Neural cell (in vitro differentiated cells): ENCODE measurements at regions not wholly inside any gene's neighbourhood (a gene's known extent, or its start where the extent isn't known, plus 50 kb on each side); places are given as distances from the start of the nearest gene placed in this dataset.

ENCODE experiments used
- EP300 ChIP-seq: fragments of 450-650 bp; conservative IDR thresholded peaks from 2 replicates; pipeline ENCODE4 v1.6.1; 2014; ENCODE audit warnings: antibody characterized with exemption, mild to moderate bottlenecking, moderate library complexity; ENCODE audit not compliant: poor library complexity, severe bottlenecking
- TF ChIP-seq, protein P1 (sequence below): fragments of 450-650 bp; IDR thresholded peaks from 2 replicates; pipeline ENCODE4 v1.5.1; 2014; ENCODE audit warnings: antibody characterized with exemption, mild to moderate bottlenecking, moderate library complexity; ENCODE audit not compliant: poor library complexity, severe bottlenecking

- TF ChIP-seq, protein P1, sequence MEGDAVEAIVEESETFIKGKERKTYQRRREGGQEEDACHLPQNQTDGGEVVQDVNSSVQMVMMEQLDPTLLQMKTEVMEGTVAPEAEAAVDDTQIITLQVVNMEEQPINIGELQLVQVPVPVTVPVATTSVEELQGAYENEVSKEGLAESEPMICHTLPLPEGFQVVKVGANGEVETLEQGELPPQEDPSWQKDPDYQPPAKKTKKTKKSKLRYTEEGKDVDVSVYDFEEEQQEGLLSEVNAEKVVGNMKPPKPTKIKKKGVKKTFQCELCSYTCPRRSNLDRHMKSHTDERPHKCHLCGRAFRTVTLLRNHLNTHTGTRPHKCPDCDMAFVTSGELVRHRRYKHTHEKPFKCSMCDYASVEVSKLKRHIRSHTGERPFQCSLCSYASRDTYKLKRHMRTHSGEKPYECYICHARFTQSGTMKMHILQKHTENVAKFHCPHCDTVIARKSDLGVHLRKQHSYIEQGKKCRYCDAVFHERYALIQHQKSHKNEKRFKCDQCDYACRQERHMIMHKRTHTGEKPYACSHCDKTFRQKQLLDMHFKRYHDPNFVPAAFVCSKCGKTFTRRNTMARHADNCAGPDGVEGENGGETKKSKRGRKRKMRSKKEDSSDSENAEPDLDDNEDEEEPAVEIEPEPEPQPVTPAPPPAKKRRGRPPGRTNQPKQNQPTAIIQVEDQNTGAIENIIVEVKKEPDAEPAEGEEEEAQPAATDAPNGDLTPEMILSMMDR: no peak
- TF ChIP-seq EP300: no peak
Measured at GRCh38 chr3:31369637-31370379, 162.9 kb upstream of the STT3B start.
